ENCODE measurements at regions not wholly inside any gene's neighbourhood (a gene's known extent, or its start where the extent isn't known, plus 50 kb on each side); places are given as distances from the start of the nearest gene placed in this dataset.

DNA sequence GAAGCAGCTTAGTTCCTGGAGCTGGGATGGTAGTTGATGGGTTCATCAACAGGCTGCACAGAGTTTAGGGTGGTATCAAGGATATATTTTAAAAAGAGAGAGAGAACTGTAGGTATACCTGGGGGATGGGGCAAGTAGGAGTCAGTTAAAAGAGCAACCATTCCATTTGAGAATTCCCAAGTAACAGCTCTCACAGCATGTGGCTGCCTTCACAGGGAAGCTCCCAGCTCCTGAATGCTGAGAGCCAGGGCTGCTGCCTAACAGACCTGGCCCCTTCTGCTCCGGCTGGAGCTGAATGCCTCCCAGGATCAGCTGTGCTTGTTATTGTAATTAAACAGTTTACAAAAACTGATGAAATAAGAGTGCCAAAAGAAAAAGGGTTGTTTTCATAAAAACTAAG is 58.8 kb upstream of the GPR26 start:
- no peak for DNase-seq (ENCODE audit: low read depth)

DNA sequence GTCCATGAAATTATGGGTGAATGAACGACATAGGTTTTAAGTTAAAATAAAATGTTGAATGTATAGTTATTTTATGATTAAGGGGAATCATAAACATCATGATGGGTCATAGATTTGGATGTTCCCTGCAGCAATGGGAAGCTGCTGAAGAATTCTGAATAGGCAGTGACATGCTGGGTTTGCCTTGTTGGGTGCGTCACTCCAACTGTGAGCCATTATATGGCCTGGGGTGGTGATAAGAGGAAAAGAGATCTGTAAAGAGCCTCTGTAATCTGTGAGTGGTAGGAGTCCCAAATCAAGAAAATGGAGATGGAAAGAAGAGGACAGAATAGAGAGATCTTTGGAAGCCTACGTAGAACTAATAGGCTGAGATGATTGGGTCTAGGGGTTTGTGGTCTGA is 58.1 kb upstream of the GPR26 start:
- no peak for DNase-seq (ENCODE audit: low read depth)

DNA sequence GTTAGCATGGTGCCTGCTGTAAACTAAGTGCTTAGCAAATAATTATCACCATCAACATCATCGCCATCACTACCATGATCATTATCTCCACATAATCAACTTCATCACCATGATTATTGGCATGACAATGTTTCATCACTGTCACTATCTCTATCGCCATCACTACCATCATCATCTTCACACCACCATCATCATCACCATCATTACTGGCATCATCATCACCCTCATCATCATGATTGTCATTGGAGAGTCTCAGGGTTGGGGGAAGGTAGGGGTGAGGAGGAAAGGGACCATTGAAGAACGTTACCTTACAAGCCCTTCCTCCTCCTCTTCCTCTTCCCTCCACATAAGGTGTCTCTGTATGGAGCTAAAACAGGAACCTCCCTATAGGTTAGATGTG is 54.9 kb upstream of the GPR26 start:
- DNase-seq (ENCODE audit: low read depth): no peak

GRCh38 chr10:123611876-123612275 is 54.3 kb upstream of the GPR26 start:
- no peak for DNase-seq (ENCODE audit: low read depth)

DNA sequence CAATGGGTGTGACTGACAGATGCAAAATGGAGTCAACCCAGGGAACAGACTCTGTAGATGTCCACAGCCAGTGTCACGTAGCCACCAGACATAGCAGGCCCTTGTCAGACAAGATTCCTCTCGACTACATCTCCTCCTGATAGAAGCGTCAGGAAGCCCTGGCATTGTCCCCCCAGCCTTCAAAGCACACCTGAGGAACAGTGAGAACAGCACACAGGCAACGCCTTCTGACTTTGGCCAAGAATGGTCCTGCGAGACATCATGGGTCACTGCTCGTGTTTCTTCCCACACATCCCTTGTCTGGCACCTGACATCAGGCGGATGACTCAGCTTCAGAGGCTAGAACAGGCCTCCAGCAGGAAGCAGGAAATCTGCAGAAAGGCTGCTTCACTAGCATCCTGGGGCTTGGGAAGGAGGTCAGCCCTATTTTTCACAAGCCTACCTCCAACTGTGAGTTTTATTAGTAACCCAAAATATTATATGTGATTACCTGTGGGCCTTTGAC is 52.8 kb upstream of the GPR26 start:
- DNase-seq (ENCODE audit: low read depth): no peak

DNA sequence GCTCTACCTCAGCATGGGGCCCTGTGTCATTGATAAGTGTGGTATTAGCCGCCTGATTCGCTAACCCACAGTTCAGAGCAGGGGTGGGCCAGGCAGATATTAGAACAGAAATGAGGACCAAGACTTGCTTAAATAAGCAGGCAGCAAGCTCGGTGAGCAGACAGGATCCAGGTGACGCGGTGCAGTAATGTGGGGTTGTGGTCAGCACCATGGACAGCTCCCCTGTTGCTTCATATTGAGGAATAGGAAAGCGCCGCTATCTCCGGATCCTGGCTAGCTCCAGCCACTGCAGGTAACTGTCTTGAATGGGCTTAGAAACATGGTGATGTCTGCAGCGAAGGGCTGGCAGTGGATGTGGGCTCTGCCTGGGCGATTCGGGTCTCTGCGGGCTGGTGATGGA is 51.3 kb upstream of the GPR26 start:
- DNase-seq (ENCODE audit: low read depth): peak; percentile 28
